WERI-Rb-1 (cell line): ENCODE measurements at regions not wholly inside any gene's neighbourhood (a gene's known extent, or its start where the extent isn't known, plus 50 kb on each side); places are given as distances from the start of the nearest gene placed in this dataset.

Source experiments
- DNase-seq: peaks from one replicate; pipeline ENCODE4 v3.0.0-alpha.2; 2020
- H3K27ac ChIP-seq: fragments of 250-450 bp; sonication (Bioruptor Pico); 2 replicates; pipeline ENCODE4 v1.5.1; 2020; ENCODE audit warnings: mild to moderate bottlenecking, moderate library complexity
- H3K27me3 ChIP-seq: fragments of 250-450 bp; sonication (Bioruptor Pico); 2 replicates; pipeline ENCODE4 v1.5.1; 2021; ENCODE audit warnings: mild to moderate bottlenecking, low read depth, moderate library complexity; ENCODE audit not compliant: insufficient read depth, severe bottlenecking
- H3K36me3 ChIP-seq: fragments of 250-450 bp; sonication (Bioruptor Pico); 2 replicates; pipeline ENCODE4 v1.5.1; 2020; ENCODE audit warnings: mild to moderate bottlenecking, moderate library complexity
- H3K4me3 ChIP-seq: 2 replicates; pipeline ENCODE4 v1.5.1; 2011; ENCODE audit warnings: low read depth, mild to moderate bottlenecking, control low read depth, low read length
- H3K9me3 ChIP-seq: fragments of 250-450 bp; sonication (Bioruptor Pico); 2 replicates; pipeline ENCODE4 v1.5.1; 2021; ENCODE audit warnings: mild to moderate bottlenecking, moderate library complexity; ENCODE audit not compliant: severe bottlenecking
- CTCF ChIP-seq: IDR thresholded peaks from 2 replicates; pipeline ENCODE4 v1.5.1; 2011; ENCODE audit warnings: low read depth, mild to moderate bottlenecking, control low read depth, inconsistent platforms, low read length

GRCh38 chr1:99570486-99571089 is 75.3 kb upstream of the PALMD start:
- Histone ChIP-seq H3K9me3 (no peaks in the 10 kb centered on the region), H3K27ac (no peak overlapping the region), H3K36me3 (no peaks in the 10 kb centered on the region), H3K4me3 (no peak overlapping the region), H3K27me3 (no peaks in the 10 kb centered on the region)
- no peak for TF ChIP-seq CTCF
- DNase-seq: no peak

GRCh38 chr1:99571092-99571734 is 74.7 kb upstream of the PALMD start:
- no peak overlapping the region for H3K27ac ChIP-seq
- no peak for TF ChIP-seq CTCF
- H3K9me3 ChIP-seq: no peaks in the 10 kb centered on the region
- H3K27me3 ChIP-seq: no peaks in the 10 kb centered on the region
- H3K4me3 ChIP-seq: no peak overlapping the region
- DNase-seq: no peak
- H3K36me3 ChIP-seq: no peaks in the 10 kb centered on the region

- DNase-seq: no peak
- Histone ChIP-seq H3K9me3 (no peaks in the 10 kb centered on the region), H3K27ac (no peak overlapping the region), H3K4me3 (no peak overlapping the region), H3K36me3 (no peaks in the 10 kb centered on the region), H3K27me3 (no peaks in the 10 kb centered on the region)
- TF ChIP-seq CTCF: no peak
Observed at GRCh38 chr1:99573431-99574217, 72.3 kb upstream of the PALMD start.

- no peaks in the 10 kb centered on the region for H3K36me3 ChIP-seq
- no peak for TF ChIP-seq CTCF
Observed at GRCh38 chr1:99577313-99577712, 68.6 kb upstream of the PALMD start.

GRCh38 chr1:99579691-99580172 is 66.2 kb upstream of the PALMD start:
- no peaks in the 10 kb centered on the region for H3K27me3 ChIP-seq
- no peaks in the 10 kb centered on the region for H3K9me3 ChIP-seq
- H3K27ac ChIP-seq: no peak overlapping the region
- DNase-seq: no peak
- no peak for TF ChIP-seq CTCF
- H3K36me3 ChIP-seq: no peaks in the 10 kb centered on the region
- H3K4me3 ChIP-seq: no peak overlapping the region

More at GRCh38 chr1:99577313-99577712, 68.6 kb upstream of the PALMD start:
- Histone ChIP-seq H3K27ac (no peak overlapping the region), H3K9me3 (no peaks in the 10 kb centered on the region), H3K27me3 (no peaks in the 10 kb centered on the region), H3K4me3 (no peak overlapping the region)
- no peak for DNase-seq
